KMS-11 (cell line): ENCODE measurements at regions not wholly inside any gene's neighbourhood (a gene's known extent, or its start where the extent isn't known, plus 50 kb on each side); places are given as distances from the start of the nearest gene placed in this dataset.

Experiments
- H2AFZ ChIP-seq: fragments of 200-600 bp; sonication (generic); 2 replicates; pipeline ENCODE4 v1.6.1; 2016; ENCODE audit warnings: antibody characterized with exemption, mixed run types, low read depth
- H3K27ac ChIP-seq: fragments of 200-600 bp; sonication (generic); 2 replicates; pipeline ENCODE4 v1.6.1; 2016; ENCODE audit warnings: mild to moderate bottlenecking, mixed run types
- H3K27me3 ChIP-seq: fragments of 200-600 bp; sonication (generic); 2 replicates; pipeline ENCODE4 v1.6.1; 2017; ENCODE audit warnings: mild to moderate bottlenecking, low read depth, mixed run types, moderate library complexity; ENCODE audit not compliant: insufficient read depth
- H3K36me3 ChIP-seq: fragments of 200-600 bp; sonication (generic); 2 replicates; pipeline ENCODE4 v1.6.1; 2017; ENCODE audit warnings: mild to moderate bottlenecking, mixed run types; ENCODE audit not compliant: insufficient read depth
- H3K4me1 ChIP-seq: fragments of 200-600 bp; sonication (generic); 2 replicates; pipeline ENCODE4 v1.6.1; 2016; ENCODE audit warnings: mild to moderate bottlenecking, low read depth, mixed run types; ENCODE audit not compliant: poor library complexity, severe bottlenecking
- H3K4me2 ChIP-seq: fragments of 200-600 bp; sonication (generic); 2 replicates; pipeline ENCODE4 v1.7.0; 2016; ENCODE audit warnings: mild to moderate bottlenecking, mixed run types
- H3K4me3 ChIP-seq: fragments of 200-600 bp; sonication (generic); IDR thresholded peaks from 2 replicates; pipeline ENCODE4 v1.6.1; 2017; ENCODE audit warnings: low read depth, low read length, mixed read lengths; ENCODE audit not compliant: insufficient read depth
- H3K79me2 ChIP-seq: fragments of 200-600 bp; sonication (generic); 2 replicates; pipeline ENCODE4 v1.6.1; 2016; ENCODE audit warnings: low read depth, mixed run types; ENCODE audit not compliant: insufficient read depth
- H3K9ac ChIP-seq: fragments of 200-600 bp; sonication (generic); 2 replicates; pipeline ENCODE4 v1.6.1; 2016; ENCODE audit warnings: mild to moderate bottlenecking, mixed run types
- H4K20me1 ChIP-seq: fragments of 200-600 bp; sonication (generic); 2 replicates; pipeline ENCODE4 v1.6.1; 2016; ENCODE audit warnings: mild to moderate bottlenecking, mixed run types; ENCODE audit not compliant: insufficient read depth
- TF ChIP-seq, protein P1 (sequence below): fragments of 200-600 bp; sonication (generic); conservative IDR thresholded peaks from 2 replicates; pipeline ENCODE4 v1.6.1; 2017; ENCODE audit warnings: low read depth, mild to moderate bottlenecking, antibody characterized with exemption, low read length, moderate library complexity, mixed read lengths

DNA sequence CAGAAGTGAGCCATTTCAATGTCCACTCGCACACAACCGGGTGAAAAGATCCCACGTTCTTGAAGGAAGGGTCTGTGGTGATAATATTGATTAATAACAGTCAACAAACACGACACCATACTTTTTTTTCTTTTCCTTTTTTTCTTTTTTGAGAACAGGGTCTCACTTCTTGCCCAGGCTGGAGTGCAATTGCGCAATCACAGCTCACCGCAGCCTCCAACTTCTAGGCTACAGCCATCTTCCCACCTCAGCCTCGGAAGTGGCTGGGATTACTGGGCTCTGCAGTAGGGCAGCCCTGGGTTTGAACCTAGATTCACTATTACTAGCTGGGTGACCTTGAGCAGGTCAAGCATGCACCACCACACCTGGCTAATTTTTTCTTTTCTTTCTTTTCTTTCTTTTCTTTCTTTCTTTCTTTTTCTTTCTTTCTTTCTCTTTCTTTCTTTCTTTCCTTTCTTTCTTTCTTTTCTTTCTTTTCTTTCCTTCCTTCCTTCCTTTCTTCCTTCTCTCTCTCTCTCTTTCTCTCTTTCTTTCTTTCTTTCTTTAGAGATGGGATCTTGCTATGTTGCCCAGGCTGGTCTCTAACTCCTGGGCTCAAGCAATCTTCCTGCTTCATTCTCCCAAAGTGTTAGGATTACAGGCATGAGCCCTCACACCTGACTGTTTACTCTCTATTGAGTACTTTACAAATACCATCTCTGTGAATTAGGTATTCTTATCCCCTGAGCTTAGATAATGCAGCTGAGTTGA lies 123.9 kb downstream of the SNX5 start:
- Histone ChIP-seq H3K4me2 (no peak overlapping the region), H2AFZ (no peak overlapping the region), H3K4me1 (peaks cover 27% of the 10 kb centered on the region), H3K9ac (no peak overlapping the region), H4K20me1 (no peaks in the 10 kb centered on the region), H3K79me2 (no peaks in the 10 kb centered on the region), H3K27me3 (no peaks in the 10 kb centered on the region), H3K27ac (no peak overlapping the region), H3K36me3 (no peaks in the 10 kb centered on the region), H3K4me3 (no peak overlapping the region)
- TF ChIP-seq, protein P1, sequence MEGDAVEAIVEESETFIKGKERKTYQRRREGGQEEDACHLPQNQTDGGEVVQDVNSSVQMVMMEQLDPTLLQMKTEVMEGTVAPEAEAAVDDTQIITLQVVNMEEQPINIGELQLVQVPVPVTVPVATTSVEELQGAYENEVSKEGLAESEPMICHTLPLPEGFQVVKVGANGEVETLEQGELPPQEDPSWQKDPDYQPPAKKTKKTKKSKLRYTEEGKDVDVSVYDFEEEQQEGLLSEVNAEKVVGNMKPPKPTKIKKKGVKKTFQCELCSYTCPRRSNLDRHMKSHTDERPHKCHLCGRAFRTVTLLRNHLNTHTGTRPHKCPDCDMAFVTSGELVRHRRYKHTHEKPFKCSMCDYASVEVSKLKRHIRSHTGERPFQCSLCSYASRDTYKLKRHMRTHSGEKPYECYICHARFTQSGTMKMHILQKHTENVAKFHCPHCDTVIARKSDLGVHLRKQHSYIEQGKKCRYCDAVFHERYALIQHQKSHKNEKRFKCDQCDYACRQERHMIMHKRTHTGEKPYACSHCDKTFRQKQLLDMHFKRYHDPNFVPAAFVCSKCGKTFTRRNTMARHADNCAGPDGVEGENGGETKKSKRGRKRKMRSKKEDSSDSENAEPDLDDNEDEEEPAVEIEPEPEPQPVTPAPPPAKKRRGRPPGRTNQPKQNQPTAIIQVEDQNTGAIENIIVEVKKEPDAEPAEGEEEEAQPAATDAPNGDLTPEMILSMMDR: no peak

DNA sequence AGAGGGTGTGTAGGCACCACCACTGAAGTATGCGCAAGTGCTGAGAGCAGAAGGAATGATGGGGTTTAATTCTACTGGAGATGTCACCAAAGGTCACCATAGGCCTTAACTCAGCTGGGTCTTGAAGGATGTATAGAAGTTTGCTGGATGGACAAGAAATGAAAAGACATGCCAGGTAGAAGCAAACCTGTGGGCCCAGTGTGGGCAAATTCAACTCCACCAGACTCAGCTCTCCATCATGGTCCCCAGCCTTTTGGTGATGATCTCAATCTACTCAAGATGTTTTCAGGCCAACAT lies 124.5 kb downstream of the SNX5 start:
- H3K4me2 ChIP-seq: no peak overlapping the region
- H3K27ac ChIP-seq: no peak overlapping the region
- no peak overlapping the region for H2AFZ ChIP-seq
- TF ChIP-seq, protein P1: no peak
- H3K4me1 ChIP-seq: peaks cover 23% of the 10 kb centered on the region
- H3K36me3 ChIP-seq: no peaks in the 10 kb centered on the region
- no peaks in the 10 kb centered on the region for H4K20me1 ChIP-seq
- no peaks in the 10 kb centered on the region for H3K27me3 ChIP-seq
- no peak overlapping the region for H3K9ac ChIP-seq
- no peaks in the 10 kb centered on the region for H3K79me2 ChIP-seq
- H3K4me3 ChIP-seq: no peak overlapping the region

DNA sequence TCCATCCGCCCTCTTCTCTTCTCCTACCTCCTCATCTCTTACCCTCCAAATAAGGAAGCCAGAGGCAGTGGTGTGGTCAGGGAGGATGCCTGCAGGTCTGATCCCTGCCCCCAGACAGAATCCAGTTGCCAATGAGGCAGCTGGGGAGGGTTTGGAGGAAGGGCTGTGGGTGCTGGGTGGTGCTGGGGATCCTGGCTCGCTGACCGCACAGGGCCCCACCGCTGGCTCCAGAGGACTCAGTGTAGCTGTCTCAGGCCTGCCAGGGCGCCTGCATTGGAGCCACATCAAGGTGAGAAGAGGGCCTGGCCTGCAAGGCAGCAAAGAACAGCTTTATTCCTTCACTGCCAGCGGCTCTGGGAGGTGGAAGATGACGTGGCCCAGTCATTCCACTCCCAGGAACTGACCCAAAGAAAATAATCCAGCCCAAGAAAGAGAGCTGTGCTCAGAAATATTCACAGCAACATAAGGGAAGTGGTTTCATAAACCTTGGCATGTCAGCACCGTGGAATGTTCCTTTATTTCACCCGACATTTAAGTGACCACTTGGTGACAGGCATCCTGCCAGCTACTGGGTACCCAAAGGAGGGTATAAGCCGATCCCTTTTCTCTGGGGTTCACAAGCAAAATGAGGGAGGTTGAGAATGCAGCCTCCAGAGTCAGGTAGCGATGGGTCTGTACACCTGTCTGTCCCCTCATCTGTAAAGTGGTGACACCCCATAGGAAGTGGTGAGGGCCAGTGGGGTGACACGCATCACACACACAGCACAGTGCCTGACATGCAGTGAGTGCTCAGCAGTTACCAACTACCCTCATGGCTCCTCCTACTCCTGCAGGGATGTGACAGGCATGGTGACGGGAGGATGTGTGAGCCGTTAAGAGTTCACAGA lies 125.1 kb downstream of the SNX5 start:
- Histone ChIP-seq H3K4me3 (no peak overlapping the region), H3K4me2 (no peak overlapping the region), H3K36me3 (no peaks in the 10 kb centered on the region), H3K27me3 (no peaks in the 10 kb centered on the region), H3K27ac (no peak overlapping the region), H4K20me1 (no peaks in the 10 kb centered on the region), H2AFZ (no peak overlapping the region), H3K79me2 (no peaks in the 10 kb centered on the region), H3K9ac (no peak overlapping the region), H3K4me1 (peaks cover 17% of the 10 kb centered on the region)
- TF ChIP-seq, protein P1: no peak

DNA sequence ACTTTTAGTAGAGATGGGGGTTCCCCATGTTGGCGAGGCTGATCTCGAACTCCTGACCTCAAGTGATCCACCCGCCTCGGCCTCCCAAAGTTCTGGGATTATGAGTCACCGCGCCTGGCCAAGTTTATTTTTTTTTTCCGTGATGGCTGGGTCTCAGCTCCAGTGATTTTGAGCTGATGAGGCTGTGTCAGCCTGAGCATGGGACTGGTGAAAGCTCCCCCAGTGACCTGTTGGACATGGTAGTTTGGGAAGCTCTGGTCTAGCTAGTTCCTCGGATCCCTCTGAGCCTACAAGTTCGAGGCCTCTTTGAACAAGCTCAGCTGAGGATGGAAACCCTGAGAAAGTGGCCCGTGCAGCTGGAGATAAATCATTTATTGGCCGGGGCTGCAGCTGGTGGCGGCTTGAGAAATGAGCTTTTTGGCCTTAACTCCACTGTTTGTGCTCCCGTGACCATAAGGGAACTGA lies 126.8 kb downstream of the SNX5 start:
- H3K36me3 ChIP-seq: no peaks in the 10 kb centered on the region
- H3K79me2 ChIP-seq: no peaks in the 10 kb centered on the region
- no peak overlapping the region for H3K4me3 ChIP-seq
- H3K27ac ChIP-seq: no peak overlapping the region
- no peak overlapping the region for H3K9ac ChIP-seq
- peaks cover 6% of the 10 kb centered on the region for H3K4me1 ChIP-seq
- no peaks in the 10 kb centered on the region for H4K20me1 ChIP-seq
- H2AFZ ChIP-seq: no peak overlapping the region
- H3K27me3 ChIP-seq: no peaks in the 10 kb centered on the region
- TF ChIP-seq, protein P1: no peak
- no peak overlapping the region for H3K4me2 ChIP-seq
